ENCODE measurements at regions not wholly inside any gene's neighbourhood (a gene's known extent, or its start where the extent isn't known, plus 50 kb on each side); places are given as distances from the start of the nearest gene placed in this dataset.

DNA sequence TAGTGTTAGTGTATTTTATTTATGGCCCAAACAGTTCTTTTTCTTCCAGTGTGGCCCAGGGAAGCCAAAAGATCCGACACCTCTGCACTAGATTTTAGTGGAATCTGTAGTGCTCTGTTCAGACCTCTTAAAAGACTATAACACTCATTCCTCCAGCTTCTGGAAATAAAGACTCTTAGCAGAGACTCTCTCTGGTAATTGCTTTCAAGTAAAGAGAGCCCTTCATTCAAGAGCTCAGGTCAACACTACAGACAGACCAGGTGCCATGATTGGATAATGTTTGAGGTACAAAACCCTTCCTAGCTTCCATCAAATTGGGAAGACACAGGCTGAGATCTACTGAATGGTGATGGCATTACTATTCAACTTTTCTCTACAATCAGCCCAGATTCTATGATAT, 255.8 kb downstream of the PRDM9 start:
- Histone ChIP-seq H3K9me3 (replicated peaks; ENCODE audit: control insufficient read depth, insufficient read depth, low read length) (no peaks in the 10 kb centered on the region), H3K4me2 (ENCODE audit: control insufficient read depth, insufficient read depth) (no peak overlapping the region), H2AFZ (ENCODE audit: control insufficient read depth, low read depth, low read length) (no peak overlapping the region), H3K79me2 (ENCODE audit: control insufficient read depth, insufficient read depth, low read length) (no peaks in the 10 kb centered on the region), H3K27ac (ENCODE audit: control insufficient read depth, insufficient read depth) (no peak overlapping the region), H3K4me1 (ENCODE audit: control insufficient read depth, insufficient read depth, low read length) (no peaks in the 10 kb centered on the region), H3K27me3 (replicated peaks in 1 of 2; ENCODE audit: control insufficient read depth in 2 of 2, insufficient read depth in 2 of 2, low read length in 1 of 2) (no peaks in the 10 kb centered on the region), H3K9ac (ENCODE audit: control insufficient read depth, insufficient read depth, low read length) (no peak overlapping the region), H3K36me3 (ENCODE audit: control insufficient read depth in 2 of 2, insufficient read depth in 2 of 2, low read length in 1 of 2) (no peaks in the 10 kb centered on the region), H4K20me1 (ENCODE audit: control insufficient read depth, insufficient read depth) (no peaks in the 10 kb centered on the region), H3K4me3 (no peak overlapping the region)
- RAD21 ChIA-PET (ENCODE audit: unreplicated experiment) = interaction anchor here (0.7 kb wide), 1 partner anchor 42 kb away, joined by 5 read pairs; no protein-coding TSS in a partner anchor
- FAIRE-seq (no peak), ATAC-seq (no peak), DNase-seq (ENCODE audit: low read depth, low spot score) (no peak)
- WGBS (ENCODE audit: insufficient coverage, insufficient replicate concordance, low lambda C conversion rate, missing lambda C conversion rate) = 0% methylated on average over 1 of the region's 1 CpG
- BruUV-seq (replicated peaks) = no TSS peak
- SMC1A ChIA-PET (ENCODE audit: uncharacterized antibody, unreplicated experiment) = interaction anchor here (1.9 kb wide), 1 partner anchor 9 kb away, joined by 6 read pairs; no protein-coding TSS in a partner anchor
- intact Hi-C loops (cut with micrococcal nuclease; ENCODE audit: unreplicated experiment) = no loop called here
- in situ Hi-C loops (cut with MboI) = no loop called here
- TF ChIP-seq CBX5 (IDR thresholded peaks at IDR 0.05; ENCODE audit: low read depth) = no peak
- no peak for TF ChIP-seq NBN (IDR thresholded peaks at IDR 0.05)
- TF ChIP-seq IRF4 (IDR thresholded peaks at IDR 0.05; ENCODE audit: low read depth, low read length) = no peak
- TF ChIP-seq TCF3 (IDR thresholded peaks at IDR 0.05; ENCODE audit: borderline replicate concordance, insufficient read depth, low read depth, low read length) = no peak
- TF ChIP-seq BACH1 (IDR thresholded peaks at IDR 0.05; ENCODE audit: borderline replicate concordance) = no peak
- no peak for TF ChIP-seq RELB (IDR thresholded peaks at IDR 0.05; ENCODE audit: low read depth)
- TF ChIP-seq ZZZ3 (IDR thresholded peaks at IDR 0.05; ENCODE audit: control insufficient read depth, insufficient read length, low read depth) = no peak
- no peak for TF ChIP-seq ATF7 (IDR thresholded peaks at IDR 0.05; ENCODE audit: low read depth)
- no peak for TF ChIP-seq HSF1 (IDR thresholded peaks at IDR 0.05; ENCODE audit: low read depth, low read length)
- POLR2A ChIA-PET = no interaction called here
- CTCF ChIA-PET = interaction anchor here (1.3 kb wide), 1 partner anchor 50 kb away, joined by 4 read pairs; no protein-coding TSS in a partner anchor

All from GM12878 (cell line).